GM18511 (cell line): ENCODE measurements at regions not wholly inside any gene's neighbourhood (a gene's known extent, or its start where the extent isn't known, plus 50 kb on each side); places are given as distances from the start of the nearest gene placed in this dataset.
"Not testable (repeated sequence)": the region's sequence is repeated elsewhere in the genome, so short reads cannot be mapped to it uniquely, and the experiment has no call there.

Experiments
- ATAC-seq: cut with Tn5 transposase; IDR thresholded peaks from one replicate; pipeline ENCODE4 v1.9.1; 2021; ENCODE audit warnings: mild to moderate bottlenecking, moderate library complexity; ENCODE audit not compliant: unreplicated experiment

DNA sequence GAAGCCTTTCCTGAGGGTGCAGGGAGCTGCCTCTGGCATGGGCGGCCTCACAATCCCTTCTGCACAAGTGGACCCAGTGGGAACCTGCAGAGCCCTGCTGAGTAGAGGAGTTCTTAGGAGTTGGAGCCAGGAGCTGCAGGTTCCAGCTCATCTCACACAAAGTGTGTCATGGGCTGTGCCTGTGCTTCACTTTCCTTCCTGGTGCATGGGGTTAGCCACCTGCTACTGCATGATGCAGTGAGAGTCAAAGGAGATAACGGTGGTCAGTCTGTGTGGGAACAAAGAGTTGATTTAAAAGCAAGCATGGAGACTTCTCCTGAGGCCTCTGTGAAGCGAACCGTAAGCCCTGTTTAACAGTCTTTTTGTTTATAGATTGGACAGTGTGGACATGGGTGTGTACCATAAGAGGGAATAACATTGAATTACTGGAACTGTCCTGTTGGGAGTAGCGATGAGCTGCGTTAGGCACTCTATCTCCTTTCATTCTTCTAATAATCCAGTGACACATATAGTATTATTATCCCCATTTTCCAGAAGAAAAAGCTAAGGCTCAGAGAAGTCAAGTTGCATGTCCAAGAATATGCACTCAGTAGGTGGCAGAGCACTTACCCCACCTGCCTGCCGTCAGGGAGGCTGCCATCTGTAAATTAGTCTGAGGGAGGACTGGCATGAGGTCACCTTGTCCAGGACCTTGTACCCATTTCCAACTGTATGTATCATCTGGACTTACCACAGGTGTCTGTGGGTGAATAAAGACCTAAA, 68.7 kb upstream of the PRR23C start:
- no peak for ATAC-seq

DNA sequence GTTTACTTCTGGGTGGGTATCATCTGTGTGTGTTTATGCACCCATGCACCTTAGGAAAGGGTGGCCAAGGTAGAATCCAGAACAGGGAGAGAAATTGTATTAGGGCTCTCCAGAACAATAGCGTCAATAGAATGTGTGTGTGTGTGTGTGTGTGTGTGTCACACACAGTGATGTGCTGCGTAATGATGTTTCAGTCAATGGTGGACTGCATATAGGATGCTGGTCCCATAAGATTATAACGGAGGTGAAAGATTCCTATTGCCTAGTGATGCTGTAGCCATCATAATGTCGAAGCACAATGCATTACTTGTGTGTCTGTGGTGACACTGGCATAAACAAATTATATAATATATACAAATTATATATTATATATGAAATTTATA, 69.3 kb upstream of the PRR23C start:
- no peak for ATAC-seq

DNA sequence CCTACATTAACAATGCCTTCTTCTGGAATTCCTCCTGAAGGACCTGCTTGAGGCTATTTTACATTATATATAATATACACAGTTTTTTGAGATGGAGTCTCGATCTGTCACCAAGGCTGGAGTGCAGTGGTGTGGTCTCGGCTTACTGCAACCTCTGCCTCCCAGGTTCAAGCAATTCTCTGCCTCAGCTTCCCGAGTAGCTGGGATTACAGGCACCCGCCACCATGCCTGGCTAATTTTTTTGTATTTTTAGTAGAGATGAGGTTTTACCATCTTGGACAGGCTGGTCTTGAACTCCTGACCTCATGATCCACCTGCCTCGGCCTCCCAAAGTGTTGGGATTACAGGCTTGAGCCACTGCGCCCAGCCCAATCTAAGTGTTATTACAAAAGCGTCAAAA, 71.9 kb upstream of the PRR23C start:
- not testable (repeated sequence) for ATAC-seq

DNA sequence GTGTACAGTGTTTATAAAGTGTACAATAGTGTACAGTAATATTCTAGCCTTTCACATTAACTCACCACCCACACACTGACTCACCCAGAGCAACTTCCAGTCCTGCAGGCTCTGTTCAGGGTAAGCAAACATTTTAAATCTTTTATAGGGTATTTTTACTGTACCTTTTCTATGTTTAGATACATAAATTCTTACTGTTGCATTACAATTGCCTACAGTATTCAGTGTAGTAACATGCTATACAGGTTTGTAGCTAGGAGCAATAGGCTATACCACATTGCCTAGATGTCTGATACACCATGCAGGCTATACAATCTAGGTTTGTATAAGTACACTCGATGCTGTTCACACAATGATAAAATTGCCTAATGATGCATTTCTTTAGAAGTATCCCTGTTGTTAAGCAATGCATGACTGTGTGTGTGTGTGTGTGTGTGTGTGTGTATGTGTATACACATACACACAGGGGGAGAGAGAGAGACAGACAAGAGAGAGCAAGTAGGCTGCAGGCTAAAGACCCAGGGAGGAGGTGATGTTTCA, 72.5 kb upstream of the PRR23C start:
- no peak for ATAC-seq

DNA sequence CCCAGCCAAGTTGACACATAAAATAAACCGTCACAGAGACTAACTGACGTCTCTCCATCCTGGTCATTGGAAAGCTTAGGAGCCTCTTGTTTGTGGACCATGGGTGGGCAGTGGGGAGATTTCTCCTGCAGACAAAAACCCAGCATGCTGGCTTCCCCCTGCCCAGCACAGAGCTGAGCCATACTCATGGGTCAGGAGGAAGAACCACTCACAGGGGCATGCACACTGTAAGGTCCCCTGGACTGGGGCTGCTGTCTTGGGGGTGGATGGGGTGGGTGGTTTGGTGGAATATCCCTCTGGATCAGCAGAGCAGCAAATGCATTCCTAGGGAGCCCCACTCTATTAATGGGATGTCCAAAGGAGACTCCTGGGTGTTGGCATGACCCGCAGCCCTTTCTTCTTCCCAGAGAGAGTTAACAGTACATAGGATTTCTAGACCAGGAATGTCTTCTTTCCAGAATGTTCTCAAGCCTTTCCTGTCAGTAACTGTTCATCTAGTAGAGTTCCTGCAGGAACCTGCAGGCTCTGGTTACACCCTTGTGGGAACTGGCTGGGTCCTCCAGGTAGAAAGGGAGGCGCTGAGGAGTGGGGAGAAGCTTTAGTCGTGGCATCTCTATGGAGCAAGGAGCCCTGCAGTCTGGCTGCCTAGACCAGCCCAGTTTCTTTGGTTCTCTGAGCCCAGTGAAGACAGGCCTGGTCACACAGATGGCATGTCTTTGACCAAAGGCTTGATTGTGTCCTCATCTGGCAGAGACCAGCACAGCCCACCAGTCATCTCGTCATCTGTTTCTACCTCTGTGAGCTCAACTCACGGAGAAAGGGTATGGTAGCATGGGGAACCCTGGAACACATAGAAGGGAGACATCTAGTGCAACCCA, 73.4 kb upstream of the PRR23C start:
- no peak for ATAC-seq

DNA sequence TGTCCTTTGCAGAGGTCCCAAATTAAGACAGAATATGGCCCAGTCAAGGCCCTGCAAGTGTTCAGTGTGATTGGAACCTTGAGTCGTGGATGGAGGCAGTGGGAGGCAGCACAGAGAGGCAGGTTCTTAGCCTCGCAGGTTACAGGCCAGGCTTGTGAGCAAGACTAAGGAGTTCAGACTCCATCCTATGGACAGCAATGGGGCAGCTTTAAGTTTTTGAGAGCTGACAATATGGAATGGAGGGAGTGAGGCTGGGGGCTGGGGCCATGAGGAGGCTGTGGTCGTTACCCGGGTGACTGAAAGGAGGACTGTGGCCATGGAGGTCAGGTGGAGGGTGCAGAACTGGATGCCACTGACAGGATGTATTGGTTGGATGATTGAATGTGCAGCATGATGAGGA, 74.1 kb upstream of the PRR23C start:
- ATAC-seq = no peak

DNA sequence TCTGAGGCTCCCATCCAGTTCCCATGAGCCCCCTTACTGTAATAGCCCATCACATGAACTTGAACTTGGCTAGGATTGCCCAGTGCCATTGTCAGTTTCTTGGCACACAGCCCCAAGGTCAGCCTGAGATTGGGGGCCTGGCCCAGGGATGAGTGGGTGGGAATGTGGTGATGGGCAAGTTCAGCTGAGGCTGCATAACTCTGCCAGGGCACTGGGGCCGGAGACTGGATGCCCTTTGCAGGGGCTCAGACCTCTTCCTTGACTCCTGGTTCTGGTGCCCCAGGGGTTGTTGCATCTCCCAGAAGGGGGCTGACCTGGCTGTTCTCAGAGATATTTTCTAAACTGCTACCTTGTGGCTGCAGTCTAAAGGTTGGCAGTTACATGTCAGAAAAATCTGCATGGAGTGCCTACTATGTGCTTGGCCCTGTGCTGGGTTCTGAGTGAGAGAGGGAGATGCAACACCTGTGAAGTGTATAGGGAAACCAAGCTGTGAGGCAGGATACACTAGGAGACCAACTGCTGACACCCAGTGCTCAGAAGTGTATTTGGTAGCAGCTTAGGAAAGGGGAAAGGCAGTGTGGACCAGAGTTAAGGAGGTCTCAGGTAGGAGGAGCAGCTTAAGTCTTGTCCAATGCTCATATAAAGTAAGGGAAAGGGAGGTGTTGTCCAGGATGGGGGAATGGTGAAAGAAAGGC, 74.8 kb upstream of the PRR23C start:
- no peak for ATAC-seq

DNA sequence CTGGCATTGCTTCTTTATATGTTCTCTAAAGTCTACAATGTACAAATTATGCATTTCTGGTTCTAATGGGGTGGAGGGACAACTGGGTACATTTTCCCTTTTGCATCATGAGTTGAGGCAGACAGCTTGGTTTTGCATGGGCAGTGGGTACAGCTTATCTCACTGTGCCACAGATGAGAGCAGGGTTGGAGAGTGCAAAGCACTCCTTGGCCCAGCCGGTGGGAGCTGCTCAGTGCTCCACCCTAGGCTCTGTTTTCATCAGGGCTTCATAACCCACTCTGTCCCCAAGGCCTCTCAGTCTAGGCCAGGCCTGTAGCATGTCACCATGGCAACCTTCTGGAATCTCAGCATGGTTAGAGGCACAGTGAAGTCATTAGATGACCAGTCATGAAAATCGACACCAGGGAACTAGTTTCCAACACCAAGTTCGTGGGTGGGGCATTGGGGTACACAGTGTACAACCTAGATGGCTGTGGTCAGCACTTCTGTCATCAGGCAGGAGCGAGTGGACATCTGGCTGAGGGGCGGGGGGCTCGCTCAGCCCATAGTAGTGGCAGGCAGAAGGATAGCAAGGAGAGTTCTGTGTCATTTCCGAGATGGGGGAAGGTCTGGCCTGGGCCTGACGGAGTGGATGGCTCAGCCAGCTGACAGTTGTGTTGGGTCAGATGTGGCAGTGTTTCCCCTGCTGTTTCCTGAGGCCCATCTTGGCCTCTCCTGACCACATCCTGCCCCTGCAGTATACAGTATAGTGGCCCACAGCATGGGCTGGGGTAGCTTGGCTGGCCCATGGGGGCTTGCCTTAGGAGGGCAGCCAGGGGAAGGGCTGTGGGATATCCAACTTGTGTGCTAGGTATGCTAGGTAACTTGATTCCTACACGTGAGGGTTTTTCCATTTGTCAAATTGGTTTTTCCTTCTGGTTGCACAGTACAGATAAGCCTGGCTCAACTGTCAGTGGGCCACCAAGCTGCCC, 75.7 kb upstream of the PRR23C start:
- ATAC-seq = peak; percentile 60

DNA sequence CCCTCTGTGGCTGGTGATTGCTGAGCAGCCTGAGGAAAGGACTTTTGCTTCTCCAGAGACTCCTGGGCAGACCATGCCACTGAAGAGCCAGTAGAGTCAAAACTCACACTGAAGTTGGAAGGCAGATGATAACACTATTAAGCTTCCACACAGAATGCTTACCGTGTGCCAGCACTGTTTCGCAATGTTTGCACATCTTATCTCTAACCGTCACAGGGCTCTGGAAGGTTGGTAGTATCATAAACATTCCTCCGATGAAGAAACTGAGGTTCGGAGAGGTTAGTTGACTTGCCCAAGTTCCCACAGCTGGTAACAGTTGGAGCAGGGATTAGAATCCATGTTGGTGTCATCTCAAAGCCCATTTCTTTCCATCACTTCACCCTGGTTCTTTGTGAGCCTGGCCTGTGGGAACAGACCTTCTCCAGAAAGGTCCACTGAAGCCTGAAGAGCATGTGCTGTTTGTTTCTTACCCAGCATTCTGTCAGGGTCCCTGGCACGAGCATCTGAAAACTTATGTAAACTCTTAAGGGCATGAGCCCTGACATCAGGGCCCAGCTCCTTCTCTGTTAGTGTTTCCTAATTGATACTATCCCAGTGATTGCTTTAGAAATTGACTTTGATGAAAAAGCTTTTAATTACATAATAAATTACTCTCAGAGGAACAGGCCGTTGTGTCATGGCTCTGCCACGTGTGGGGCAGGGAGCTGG, 77.0 kb upstream of the PRR23C start:
- no peak for ATAC-seq

DNA sequence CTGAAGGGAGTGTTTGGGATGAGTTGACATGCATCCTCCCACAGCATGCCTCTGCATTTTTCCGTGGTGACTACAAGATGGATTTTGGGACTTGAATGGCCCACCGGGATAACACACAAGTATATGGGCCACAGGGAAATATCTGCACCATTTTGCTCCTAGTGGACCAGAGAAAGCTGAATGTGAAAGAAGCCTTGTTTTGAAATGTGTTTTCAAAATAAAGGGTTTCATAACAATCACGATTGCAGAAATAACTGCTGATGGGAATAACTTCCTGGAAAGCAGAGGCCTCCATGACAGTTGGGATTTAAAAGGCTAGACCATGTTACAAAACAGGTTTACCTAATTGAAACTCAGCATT, 77.5 kb upstream of the PRR23C start:
- ATAC-seq = no peak

DNA sequence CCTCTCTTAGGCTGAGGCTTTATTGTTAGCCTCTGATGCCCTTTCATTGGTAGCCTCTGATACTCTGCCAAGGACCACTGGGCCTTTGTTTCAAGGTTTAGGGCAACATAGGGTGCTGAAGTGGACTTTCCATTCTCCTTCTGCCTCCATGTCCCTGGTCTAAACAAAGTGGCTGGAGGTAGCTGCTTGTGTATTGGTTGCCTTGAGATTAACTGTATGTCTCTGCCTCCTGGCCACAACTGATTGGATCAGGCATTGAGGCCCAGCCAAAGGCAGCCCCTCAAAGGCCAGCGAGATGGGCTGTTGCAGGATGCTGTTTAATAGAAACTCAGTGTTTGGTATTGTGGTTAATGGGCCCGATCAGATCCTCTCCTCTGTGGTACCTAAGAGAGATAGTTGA, 77.9 kb upstream of the PRR23C start:
- ATAC-seq = no peak

DNA sequence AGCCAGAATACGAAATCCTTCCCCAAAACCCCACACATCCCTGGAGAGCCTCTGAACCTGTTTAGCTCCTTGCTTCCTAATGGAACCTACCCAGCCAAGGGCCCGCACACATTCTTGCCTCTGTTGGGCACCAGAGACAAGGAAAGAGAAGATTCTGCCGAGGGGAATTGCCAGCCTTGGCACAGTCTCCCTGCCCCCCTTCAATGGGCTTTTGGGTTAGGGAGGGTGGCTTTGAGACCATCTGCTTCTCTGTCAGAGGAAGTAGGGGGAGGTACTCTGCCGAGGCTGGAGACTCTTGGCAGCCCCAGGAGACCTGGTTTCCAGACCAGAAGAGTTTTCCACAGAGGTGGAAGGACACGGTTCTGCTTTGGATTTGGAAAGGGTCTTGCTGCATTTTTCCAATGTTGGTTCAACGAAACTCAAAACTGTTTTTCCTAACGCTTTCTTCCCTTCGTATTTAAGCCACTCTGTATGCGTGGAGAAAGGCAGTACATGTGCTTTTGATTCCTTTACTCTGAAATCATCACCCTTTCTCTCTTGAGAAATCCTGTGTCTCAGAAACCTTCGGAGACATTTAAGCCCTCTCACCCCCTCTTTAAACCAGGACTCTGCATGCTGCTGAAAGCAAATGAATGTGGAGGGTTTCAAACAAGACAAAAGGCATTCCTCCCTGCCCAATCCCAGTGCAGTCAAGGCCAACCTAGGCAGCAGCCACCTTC, 78.8 kb upstream of the PRR23C start:
- ATAC-seq = no peak

DNA sequence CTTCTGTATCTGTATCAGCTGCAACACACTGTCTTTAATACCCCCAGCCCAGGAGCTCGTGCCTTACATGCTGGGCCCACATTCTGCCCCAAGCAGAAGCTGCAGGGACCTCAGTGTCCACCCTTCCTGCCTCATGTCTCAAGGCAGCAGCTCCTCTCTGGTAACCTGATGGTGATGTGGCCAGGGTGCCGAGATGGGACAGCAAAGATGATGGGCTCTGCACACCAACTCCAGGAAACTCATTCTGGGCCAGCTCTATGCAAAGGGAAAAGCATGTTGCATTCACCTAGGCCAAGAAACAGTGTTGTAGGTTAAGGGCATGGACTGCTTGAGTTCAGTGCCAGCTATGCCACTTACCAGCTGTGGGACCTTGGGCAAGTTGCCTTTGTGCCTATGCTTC, 79.5 kb upstream of the PRR23C start:
- ATAC-seq = no peak

DNA sequence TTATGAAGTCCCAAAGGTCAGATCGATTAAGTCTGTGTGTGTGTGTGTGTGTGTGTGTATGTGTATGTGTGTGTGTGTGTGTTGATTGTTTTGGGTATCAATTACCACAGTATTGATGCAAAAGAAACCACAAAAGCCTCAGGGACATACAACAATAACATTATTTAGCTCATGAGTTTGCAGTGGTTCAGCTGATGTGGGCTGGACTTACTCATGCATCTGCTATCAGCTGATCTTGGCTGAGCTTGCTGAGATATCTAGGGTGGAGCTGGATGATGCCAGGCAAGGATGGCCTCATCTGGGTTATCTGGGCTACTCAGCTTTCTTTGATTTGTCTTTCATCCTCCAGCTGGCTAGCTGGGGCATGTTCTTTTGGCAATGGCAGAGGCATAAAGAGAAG, 82.4 kb upstream of the PRR23C start:
- no peak for ATAC-seq

DNA sequence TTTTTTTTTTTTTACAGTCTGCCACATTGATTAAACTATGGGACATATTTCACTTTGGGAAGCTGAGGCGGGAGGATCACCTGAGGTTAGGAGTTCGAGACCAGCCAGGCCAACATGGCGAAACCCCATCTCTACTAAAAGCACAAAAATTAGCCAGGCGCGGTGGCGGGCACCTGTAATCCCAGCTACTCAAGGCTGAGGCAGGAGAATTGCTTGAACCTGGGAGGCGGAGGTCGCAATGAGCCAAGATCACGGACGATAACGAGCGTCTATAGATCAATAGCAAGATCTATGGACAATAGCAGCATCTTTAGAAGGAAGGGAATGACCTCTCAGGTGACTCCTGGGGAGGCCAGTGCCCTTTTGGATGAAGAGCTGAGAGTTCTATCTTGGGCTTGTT, 82.9 kb upstream of the PRR23C start:
- ATAC-seq = not testable (repeated sequence)

DNA sequence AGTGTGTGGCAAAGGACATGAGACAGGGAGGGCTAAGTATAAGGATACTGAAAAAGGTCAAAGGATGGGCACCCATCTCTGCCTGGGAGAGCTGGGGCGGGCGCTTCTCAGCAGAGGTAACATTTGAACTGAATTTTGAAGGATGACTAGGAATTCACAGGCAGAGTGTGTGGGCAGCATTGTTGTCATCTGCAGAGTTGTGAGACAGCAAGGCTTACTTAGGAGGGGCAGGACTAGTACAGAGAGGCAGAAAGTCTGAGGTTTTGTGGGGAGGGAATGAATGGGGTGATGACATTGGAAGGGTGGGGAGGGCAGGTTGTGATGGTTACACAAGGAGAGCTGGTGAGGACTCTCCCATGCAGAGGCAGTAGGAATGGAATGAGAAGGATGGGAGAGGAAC, 84.1 kb upstream of the PRR23C start:
- no peak for ATAC-seq

DNA sequence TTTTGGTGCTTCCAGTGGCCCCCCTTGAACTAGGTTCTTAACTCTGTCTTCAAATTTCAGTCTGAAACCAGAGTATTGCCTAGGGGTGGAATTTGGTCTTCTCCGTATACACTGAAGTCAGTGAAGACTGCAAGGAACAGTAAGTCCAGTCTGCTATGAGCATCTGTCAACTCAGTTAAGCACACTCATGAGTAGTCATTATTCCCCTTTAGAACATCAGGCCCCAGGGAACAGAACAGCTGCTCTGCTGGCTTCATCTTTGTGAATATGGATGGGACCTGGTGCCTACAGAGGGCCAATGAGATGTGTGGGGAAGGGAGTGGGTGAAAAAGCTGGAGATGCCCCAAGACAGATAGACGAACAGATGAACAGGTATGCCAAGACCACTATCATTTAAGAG, 85.2 kb upstream of the PRR23C start:
- no peak for ATAC-seq

DNA sequence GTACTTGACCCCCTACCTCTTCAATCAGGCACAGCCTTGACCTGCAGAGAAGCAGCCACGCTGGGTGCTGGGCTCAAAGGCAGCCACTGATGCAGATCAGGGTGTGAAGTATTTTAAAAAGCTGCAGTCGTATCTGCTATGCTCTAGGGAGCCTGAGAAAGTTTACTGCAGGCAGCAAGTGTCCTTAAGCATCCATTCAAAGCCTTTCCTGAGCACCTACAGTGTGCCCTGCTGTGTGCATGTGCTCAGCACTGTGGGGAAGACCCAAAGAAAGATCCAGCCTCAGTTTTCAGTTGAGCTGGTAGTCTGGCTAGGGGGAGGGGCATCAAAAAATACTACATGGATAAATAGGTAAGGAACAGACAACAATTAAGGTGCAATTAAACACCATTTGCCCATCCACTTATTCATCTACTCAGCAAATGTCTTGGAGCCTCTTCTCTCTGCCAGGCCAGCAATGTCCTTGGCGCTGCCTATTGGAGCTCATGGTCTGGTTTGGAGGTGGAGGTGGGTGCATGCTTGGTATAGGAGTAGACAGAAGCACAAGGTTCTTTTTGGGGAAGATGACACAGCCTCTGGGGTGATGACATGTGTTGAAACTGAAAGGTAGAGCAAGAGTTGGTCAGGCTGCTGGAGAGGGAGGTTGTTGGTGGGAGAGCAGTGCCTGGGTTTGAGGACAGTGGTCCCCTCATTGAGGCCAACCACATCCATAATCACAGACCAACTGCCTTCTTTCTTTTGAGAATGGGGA, 85.9 kb upstream of the PRR23C start:
- ATAC-seq = no peak
